Posterior cingulate gyrus (tissue), 11 donors: ENCODE measurements at regions not wholly inside any gene's neighbourhood (a gene's known extent, or its start where the extent isn't known, plus 50 kb on each side); places are given as distances from the start of the nearest gene placed in this dataset.
A peak's percentile ranks its signal among the peaks of the same experiment; 100 is the strongest.

ENCODE experiments used
- DNase-seq, 10 donors: peaks; one replicate each; pipeline versions ENCODE4 v3.0.0 to v3.0.0-alpha.2; 2020 to 2021; ENCODE audit warnings: mixed read lengths in 3 of 10
- intact Hi-C: fragments of 100-400 bp; cut with DNase I; formaldehyde crosslinking; loops from one replicate; pipeline ENCODE4 v1.15.1; 2023

DNA sequence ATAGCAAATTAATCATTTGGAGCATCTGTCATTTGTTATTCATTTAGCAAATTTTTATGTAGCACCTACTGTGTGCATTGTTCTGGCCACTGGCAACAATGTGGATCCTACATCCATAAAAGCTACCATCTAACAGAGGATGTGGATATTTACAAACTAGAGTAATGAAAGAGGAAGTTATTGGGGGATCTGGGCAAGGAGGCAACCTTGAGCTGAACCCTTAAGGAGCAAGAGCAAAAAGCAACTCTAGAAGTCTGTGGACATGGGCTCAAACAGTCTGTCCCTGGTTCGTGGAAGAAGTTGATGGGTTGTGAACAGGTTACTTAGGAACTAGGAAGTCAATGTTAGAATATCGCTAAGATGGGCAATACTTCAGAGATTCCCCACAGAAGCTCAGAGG lies 259.9 kb downstream of the SYK start:
- DNase-seq, result peak in 1 of 10 donors; percentile 29
- intact Hi-C loops, result no loop called here

DNA sequence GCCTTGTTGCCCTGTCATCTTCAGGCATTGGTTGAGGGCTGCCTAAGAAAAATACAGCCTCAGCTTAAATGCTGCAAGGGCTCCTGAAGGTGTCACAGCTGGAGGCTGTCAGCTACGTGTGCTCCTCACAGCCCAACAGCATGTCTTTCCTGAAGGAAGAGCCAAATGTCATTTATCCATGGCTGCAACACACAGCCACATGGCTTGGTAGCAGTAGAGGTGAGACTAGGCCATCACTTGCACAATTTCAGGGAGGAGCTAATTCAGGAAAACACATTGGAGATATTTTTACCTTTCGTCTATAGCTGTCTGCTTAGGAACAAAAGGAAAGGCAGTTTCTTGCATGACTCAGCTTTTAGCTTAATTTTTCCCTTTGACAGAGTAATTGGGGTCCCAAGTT lies 260.7 kb downstream of the SYK start:
- DNase-seq, result no peak
- intact Hi-C loops, result no loop called here

DNA sequence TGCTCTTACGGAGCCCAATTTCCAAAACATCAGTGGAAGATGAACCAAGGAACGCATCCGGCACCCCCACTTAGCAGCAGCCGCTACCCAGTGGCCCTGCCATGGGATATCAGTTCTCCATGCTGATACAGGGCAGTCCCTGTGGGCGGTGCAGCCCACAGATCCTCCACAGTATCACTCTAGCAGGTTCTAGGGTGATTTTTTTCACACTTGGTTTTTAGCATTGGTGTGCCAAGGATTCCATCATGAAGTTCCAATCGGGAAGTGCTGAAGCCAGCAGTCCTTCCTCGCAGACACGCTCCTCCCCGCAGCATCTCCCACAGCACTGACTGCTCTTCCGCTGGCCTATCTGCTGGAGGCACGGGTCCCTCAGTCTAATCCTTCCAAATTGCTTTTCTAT lies 261.9 kb downstream of the SYK start:
- intact Hi-C loops, result no loop called here
- DNase-seq, result no peak

DNA sequence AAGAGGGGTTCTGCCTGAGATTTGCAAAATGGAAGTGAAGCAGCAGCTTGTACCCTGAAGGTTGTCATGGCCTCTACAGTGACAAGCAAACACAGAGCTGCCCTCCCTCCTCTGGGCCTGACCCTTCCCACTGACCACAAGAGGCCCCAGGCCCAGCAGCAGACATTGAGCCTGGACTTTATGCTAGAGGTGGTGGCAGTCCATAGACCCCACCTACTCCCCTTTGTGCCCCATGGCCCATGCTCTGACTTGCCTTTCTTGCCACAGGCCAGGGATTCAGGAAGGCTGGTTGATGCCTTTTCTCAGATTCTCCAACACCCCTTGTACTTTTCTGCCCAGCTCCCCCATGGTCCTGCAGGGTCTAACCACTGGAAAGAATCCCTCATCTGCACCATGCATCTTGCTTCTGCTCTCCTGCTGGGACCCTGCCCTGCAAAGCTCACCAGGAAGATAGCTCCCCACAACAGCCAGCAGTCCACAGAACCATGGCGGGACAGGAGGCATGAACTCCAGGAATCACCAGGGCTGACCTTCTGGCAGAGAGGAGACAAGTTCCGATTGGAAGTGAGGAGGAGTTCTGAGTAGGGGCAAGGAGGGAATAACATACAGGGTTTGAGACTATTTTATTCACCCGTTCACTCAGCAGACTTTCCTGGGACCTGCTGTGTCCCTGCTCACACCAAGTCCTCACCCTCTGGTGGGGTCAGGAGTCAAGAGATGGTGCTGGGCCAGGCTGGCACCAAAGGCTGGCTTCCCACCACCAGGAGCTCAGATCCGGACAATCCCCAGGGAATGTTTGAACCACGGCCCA lies 263.8 kb downstream of the SYK start:
- intact Hi-C loops, result no loop called here
- DNase-seq, result no peak

DNA sequence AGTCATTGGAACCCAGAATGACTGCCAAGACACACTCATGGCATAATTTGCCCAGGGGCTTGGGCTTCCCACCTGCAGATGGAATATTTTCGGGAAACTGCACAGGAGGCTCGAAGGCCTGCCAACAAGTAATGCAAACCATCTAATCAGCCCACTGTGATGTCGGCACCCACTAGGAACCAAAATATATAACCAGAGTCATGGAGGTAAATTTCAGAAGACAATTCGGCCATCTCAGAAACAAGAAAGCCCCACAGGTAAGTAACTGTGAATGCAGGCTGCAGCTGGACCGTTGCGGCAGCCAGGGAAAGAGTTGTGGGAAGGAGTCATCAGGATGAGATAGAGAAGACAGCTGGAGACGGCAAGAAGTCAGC lies 264.4 kb downstream of the SYK start:
- no peak for DNase-seq
- intact Hi-C loops, result no loop called here

DNA sequence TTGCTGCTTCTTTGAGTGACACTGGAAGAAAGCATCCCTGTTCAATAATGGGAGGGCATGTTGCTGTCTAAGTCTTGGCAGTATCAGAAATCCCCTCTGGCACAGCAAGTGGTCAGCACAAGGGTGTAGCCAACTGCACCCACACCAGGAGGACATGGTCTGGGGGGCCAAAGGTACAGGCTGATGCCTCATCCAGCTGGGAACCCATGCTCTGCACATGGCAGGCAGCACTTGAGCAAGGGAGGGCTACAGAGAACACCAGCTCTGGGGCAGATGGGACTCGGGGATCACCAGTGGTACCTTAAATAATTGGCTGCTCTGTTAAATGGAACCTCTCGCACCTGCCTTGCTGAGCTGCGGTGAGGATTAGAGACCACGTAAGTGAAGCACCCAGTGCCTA lies 265.2 kb downstream of the SYK start:
- intact Hi-C loops, result no loop called here

DNA sequence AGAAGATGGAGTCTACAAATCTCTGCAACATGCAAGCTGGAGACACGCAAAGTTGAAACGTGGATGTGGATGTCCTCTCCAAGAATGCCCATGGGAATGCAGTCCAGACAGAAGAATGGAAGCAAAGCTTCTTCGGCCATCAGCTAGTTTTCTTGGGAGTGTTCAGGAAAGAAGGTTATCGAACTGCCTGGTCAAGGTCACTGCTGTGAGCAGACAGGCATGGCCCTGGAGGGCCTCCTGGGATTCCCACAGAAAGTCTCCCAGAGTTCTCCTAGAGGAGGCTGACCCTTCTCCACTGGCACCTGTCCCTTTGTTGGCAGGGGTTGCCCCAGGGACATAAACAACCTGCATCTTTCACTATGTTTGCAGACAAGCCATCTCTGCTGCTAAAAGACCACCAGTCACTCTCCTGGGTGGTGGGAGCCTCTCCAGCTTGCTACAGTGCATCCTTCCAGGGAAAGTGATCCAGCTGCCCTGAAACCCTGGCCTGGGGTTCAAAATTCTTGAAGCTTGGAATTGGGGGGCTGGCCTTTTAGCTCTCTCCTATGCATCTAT lies 265.8 kb downstream of the SYK start:
- DNase-seq, result no peak
- intact Hi-C loops, result no loop called here

More for the DNA sequence above, 265.2 kb downstream of the SYK start:
- no peak for DNase-seq

DNA sequence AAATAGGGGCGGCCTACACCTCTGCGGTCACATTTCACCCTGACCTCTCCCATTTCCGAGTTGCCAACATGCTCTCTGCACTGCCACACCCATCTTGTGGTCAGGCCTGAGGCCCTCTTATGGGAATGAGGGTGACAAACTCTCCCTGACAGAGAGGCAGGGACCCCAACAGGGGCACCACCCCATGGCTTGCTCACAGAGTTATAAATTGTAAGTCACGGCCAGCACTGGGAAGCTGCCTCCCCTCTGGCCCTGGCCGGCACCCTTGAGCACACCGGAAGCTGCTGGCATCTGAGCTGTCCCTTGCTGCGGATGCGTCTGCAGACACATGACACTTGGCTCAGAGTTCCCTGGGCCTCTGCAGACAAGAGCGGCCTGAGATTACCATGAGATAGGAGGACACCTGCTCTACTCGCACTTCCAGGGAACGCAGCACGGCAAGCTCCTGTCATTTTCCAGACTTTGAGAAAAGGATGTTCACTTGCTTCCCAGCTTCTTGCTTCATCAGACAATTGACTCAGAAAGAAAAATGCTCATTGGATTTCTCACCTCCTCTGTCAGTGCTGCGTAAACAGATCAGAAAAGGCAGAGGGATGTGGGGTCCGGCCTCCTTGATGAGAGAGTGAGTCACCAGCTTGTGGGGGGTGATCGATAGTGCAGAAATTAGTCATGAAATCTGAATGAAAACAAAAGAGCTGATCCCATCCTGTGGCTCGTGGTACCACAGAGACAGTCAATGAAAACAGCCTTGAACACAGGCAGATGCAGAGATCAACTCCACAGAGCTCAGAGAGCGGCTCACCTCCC lies 269.8 kb downstream of the SYK start:
- intact Hi-C loops, result no loop called here
- DNase-seq, result no peak

DNA sequence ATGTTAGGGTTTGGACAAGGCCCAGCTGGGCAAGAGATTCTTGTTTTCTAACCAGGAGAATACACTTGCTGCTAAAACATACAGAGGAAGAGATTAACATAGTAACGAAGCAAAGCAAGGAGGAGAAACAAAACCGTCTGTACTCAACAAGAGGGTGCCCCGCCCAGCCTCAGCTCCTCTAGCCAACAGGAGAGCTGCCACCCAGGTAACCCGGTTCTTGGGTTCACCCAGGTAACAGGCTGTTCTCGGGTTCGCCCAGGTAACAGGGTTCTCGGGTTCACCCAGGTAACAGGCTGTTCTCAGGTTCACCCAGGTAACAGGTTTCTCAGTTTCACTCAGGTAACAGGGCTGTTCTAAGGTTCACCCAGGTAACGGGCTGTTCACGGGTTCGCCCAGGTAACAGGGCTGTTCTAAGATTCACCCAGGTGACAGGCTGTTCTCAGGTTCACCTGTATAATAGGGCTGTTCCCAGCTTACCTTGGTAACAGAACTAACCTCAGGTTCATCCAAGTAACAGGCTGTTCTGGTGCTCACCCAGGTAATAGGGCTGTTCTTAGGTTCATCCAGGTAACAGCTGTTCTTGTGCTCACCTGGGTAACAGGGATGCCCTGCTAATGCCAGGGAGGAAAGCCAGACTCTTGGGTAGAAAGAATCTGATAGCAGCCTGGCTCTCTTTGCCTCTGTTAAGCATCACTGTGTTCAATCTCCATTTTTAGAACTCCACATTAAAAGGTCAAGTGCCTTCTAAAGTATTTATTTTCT lies 271.6 kb downstream of the SYK start:
- DNase-seq, result peak in 1 of 10 donors; percentile 75
- intact Hi-C loops, result no loop called here

DNA sequence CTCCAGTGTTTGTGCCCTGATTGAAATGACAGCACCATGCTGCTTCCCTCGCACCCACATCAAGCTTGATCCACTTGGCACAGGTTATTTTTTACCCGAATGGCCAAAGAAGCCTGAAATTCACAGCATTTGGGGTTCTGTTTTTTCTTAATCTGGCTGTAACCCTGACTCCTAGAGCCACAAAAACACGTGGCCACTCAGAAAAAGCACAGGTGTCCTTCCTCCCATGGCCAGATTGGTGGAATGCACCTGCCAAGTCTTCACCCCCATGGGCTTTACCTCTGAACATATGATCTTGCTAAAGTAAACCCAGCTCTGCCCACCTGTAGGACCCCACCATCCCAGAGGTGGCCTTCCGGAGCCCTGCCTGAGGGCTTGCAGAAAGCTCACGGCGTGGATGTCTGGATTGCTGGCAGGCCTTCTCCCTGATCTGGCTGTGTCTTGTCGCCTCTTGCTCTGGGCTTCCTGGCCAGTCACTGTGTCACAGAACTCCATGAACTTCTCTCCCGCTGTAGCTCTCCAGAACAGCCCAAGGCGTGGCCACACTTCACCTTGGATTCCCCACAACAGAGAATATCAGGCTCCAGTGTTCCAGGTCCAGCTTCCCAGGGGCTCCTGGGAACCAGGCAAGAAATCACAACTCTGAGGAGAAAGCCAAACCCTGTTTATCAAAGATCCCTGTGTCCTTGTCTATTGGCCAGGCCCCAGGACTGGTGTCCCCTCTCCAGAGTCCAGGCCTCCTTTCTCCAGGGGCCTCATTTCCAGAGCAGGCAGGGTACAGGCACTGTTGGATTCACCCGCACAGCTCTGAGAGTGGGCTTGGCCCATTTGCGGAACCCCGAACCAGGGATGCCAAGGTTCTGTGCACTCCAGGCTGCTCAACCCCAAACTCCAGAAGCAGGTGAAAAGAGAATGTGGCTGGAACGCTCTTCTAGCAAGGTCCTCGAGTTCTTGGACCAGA lies 272.5 kb downstream of the SYK start:
- DNase-seq, result peak in 1 of 10 donors; percentile 72
- intact Hi-C loops, result no loop called here

DNA sequence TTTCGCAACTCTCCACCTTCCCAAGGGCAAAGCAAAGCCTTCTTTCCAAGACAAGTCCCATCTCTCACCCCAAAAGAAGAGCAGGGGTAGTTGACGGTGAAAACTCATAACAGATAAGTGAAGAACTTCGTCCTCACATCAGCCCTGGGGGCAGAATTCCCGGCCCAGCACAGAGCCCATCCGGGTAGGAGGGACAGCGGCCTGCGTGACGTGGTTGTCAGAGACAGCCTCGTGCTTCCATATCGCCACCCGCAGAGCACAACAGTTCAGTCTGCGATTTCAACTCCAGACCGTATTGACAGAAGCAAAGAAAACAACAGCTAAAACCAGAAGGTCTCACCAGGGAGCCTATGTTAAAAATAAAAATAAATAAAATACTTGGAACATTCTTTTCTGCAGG lies 273.2 kb downstream of the SYK start:
- intact Hi-C loops, result no loop called here
- DNase-seq, result no peak

DNA sequence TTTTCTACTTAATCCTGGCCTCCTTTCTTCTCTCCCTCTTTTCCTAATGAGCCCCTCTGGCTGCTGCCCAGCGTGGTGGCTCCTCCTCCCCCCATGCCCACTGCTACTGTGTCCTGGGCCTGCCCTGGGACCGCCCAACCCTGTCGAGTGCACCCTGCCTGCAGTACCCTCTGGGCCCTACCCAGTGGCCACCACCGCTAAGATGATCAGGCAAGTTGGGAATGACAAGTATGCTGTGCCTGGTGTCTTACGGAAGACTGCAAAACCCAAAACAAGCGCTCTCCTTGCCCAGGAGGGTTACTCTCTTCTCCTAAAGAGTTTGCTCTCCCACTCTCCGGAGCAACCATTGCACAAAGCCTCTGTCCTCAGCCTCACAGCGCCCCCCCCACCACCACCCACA lies 273.7 kb downstream of the SYK start:
- intact Hi-C loops, result no loop called here
- DNase-seq, result no peak

DNA sequence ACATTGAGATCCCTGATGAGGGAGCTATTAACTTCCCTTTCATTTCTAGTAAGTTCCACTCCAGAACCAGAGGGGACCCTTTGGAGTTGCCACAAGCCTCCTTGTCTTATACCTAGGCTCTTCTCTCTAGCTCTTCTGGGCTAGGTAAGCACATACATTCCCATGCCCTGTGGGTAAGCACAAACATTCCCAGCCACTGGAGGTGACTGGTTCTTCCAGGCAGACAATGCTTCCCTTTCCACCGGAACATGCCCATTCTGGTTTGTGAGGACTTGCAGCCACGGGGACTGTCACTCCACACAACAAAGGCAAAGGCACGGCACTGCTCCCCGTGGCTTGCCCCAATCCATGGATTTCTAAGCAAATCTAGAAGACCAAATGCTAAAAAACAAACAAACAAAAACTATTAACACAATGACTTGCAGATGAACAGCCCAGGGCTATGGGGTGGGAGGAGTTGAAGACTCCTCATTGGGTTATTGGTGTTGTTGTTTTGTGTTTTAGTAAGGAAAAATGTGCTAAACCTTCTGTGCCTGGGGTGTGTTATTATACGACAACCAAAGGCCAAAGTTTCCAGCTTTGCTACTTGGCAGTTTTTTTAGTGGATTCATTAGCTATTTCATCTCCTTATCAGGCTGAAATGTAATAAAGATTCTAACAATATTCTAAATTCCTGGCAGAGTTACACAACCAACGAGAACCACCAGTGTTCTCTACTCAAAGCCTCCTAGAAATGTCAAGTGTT lies 276.2 kb downstream of the SYK start:
- DNase-seq, result no peak
- intact Hi-C loops, result no loop called here

DNA sequence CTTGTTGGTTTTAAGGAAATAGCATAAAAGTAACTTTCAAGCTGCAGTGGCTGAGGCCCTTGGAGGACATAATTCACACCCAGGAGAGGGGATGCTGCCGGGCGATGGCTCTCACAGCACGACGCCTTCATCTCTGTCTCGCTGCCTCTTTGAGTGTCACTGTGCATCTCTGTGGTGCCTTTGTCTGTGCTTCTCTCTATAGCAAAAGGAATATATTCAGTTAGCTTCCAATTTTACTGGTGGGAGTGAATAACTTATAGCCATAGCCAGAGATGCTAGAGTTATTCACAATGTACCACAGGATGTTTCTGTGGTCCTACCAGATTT lies 276.7 kb downstream of the SYK start:
- intact Hi-C loops, result no loop called here
- no peak for DNase-seq

DNA sequence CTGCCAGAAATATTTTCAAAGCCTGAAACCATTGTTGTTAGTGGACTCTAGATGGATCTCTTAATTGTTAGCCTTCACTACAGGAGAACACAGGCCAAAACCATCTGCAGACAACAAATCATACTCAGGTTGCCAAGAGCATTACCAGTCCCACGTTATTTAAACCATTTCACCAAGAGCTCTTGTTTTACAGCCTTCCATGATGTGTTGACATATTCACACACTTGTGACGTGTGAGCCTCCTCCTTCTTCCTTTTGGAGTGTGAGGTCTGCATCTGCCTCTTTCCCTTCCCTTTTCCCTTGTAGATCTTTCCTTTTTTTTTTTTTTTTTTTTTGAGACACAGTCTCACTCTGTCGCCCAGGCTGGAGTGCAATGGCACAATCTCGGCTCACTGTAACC lies 279.0 kb downstream of the AUH start:
- DNase-seq, result no peak
- intact Hi-C loops, result no loop called here

DNA sequence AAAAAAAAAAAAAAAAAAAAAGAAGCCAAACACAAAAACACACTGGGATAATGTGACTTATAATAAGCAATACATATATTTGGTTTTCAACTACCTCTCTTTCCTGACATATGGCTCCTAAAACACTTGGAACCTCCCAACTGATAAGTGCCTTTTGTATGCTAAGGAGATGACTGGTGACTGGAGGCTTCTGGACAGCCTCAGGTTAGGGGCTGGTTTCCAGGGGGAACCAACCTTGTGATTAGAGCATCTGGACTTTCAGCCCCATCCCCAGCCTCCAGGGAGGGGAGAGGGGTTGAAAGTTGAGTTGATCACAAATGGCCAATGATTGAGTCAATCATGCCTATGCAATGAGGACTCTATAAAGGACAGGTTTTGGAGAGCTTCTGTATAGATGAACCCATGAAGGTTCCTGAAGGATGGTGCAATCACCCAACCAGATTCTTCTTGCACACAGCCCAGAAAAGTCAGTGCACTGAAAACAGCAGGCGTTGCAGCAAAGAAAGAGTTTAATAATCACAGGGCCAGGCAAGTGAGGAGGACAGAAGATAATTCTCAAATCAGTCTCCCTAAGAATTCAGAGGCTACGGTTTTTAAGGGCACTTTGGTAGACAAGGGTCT lies 276.7 kb downstream of the AUH start:
- DNase-seq, result no peak
- intact Hi-C loops, result no loop called here

DNA sequence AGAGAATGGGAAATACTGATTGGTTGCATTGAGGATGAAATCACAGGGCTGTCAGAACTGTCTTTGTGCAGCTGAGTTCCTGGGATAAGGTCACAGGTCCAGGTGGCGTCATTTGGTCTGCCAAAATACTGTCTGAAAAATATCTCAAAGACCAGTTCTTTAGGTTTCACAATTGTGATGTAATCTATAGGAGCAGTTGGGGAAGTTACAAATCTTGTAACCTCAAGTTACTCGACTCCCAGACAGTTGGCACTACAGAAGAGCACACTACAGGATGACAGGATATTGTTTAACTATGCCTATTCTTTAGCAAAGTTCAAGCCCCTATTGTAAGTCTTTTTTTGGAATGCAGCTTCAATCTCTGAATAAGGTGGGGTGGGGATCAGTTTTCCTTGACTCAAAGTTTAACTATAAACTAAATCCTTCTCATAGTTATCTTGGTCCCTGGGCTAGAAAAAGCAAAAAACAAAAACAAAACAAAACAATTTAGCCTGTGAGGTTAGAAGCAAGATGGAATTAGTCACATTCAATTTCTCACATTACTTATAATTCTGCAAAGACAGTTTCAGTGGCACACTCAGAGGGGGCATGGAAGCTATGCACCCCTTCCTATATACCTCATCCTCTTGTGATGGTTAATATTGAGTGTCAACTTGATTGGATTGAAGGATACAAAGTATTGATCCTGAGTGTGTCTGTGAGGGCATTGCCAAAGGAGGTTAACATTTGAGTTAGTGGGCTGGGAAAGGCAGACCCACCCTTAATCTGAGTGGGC lies 276.0 kb downstream of the AUH start:
- no peak for DNase-seq
- intact Hi-C loops, result no loop called here
